Globus pallidus (tissue), 1 donor: ENCODE measurements at regions not wholly inside any gene's neighbourhood (a gene's known extent, or its start where the extent isn't known, plus 50 kb on each side); places are given as distances from the start of the nearest gene placed in this dataset.

Experiments
- DNase-seq: peaks from one replicate; pipeline ENCODE4 v3.0.0-alpha.2; 2015; ENCODE audit warnings: low spot score

DNA sequence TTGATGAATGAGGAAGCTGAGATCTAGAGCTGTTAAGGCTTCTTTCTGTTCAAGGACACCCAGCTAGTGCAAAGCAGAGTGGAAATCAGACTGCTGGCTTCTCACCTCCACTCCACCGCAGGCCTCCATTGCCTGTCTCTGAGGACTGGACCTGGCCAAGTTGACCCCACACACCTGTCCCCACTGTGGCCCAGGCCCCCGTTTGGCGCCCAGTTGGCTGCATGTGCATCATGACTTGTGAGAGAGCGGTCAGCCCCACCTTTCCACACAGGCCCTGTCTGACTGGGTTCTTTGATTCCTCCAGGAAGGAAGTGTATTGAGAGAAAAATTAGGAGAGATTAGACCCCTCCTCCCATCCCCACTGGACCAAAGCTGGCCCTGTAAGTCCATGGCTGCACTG is 206.3 kb upstream of the TLE3 start:
- DNase-seq: no peak

DNA sequence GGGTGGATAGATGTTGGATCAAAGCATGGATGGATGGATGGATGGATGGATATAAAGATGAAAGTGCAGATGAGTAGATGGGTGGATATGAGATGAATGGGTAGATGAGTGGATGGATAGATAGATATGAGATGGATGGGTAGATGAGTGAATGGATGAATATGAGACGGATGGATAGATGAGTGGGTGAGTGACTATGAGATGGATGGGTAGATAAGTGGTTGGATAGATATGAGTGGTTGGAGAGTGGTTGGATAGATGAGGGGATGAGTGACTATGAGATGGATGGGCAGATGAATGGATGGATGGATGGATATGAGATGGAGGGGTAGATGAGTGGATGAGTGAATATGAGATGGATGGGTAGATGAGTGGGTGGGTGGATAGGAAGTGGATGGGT is 204.6 kb upstream of the TLE3 start:
- no peak for DNase-seq

DNA sequence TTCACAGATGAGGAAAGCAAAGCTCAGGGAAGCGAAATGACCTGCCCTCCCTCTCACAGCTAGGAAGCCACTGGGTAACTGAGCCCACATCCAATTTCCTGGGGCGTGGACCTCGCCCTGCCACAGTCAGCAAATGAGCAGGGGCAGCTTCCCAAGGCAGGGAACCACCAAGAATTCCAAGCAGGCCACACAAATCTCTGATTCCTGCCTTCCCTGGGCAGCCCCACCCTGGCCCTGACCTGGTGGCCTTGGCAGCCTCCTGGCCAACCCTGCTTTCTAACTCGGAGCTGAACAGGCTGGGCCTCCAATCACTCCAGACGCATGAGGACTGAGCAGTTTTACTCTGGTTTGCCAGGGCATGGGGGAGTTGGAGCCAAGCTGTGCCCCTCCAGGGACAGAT is 203.7 kb upstream of the TLE3 start:
- no peak for DNase-seq

DNA sequence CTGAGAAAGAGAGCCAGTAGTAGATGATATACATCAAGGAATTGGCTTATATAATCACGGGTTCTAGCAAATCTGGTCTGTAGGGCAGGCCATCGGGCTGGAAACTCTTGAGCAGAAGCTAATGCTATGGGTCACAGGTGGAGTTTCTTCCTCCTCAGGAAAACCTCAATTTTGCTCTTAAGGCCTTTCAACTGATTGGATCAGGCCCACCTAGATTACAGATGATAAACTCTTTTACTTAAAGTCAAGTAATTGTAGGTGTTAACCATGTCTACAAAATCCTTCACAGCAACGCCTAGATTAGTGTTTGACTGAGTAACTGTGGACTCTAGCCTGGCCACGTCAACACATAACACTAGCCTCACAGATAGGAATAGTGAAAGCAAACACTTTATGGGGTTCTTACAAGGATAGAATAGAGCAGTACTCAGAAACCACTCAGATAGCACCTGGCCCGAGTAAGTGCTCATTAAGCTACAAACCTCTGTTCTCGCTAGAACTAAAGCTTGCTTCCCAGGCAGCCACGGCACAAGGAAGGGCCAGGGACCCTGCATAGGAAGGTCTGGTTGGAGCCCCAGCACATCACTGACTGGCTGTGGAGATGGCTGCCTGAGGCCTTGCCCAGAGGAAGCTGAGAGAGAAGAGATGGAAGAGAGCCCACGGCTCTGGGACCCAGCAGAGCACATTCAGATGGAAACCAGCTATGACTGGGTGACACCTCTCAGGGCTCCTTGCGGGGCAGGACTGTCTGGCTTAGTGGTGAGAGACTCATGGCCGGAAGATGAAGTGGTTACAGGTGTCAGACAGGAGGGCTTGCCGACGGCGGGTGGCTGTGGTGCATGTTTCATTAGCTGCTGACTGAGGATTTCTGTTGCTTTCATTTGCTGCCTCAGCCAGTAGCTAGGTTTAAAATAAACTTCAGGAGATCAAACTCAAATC is 202.5 kb upstream of the TLE3 start:
- no peak for DNase-seq

DNA sequence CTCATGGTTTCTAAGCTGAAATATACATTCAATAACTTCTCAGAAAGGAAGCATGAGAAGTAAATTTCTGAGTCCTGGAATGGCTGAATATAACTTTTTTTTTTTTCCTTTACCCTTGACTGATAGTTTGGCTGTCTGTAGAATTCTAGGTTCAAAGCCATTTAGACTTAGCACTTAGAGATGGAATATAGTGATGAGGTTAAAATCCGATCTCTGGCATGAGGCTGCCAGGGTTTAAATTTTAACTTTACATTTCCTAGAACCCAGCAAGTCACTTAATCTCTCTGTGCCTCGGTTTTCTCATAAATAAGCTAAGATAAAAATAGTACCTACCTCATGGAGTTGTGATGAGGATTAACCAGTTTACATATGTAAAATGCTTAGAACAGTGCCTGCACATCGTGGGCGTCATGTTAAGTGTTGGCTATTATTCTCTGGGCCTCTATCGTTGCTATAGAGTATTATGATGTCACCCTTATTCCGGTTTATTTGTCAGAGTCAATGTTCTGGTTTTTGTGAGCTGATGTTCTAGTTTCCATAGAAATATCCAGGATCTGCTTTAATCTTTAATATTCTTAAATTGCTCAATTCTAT is 199.8 kb upstream of the TLE3 start:
- no peak for DNase-seq

DNA sequence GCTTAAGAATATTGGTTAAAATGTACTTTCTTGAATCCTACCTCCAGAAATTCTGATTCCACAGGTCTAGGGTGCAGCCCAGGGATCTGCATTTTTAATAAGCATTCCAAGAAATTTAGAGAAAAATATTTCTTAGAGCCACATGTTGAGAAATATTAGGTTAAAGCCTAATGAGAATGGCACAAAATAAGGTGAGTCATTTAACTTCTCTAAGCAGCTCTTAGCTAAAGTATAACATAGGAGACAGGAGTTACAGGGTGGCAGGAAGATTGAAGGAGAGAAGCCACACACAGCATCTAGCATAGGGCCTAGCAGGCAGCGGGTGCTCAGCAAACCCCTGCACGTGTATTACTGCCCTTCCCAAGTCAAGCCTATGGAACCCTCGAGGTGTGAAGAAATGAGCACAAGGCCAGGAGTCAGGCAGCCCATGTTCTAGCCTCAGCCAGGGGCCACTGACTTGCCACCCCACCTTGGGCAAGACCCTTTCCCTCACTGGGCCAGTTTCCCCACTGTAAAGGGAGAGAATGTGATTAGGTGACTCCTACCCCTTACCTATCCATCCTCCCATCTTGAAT is 197.1 kb upstream of the TLE3 start:
- no peak for DNase-seq

DNA sequence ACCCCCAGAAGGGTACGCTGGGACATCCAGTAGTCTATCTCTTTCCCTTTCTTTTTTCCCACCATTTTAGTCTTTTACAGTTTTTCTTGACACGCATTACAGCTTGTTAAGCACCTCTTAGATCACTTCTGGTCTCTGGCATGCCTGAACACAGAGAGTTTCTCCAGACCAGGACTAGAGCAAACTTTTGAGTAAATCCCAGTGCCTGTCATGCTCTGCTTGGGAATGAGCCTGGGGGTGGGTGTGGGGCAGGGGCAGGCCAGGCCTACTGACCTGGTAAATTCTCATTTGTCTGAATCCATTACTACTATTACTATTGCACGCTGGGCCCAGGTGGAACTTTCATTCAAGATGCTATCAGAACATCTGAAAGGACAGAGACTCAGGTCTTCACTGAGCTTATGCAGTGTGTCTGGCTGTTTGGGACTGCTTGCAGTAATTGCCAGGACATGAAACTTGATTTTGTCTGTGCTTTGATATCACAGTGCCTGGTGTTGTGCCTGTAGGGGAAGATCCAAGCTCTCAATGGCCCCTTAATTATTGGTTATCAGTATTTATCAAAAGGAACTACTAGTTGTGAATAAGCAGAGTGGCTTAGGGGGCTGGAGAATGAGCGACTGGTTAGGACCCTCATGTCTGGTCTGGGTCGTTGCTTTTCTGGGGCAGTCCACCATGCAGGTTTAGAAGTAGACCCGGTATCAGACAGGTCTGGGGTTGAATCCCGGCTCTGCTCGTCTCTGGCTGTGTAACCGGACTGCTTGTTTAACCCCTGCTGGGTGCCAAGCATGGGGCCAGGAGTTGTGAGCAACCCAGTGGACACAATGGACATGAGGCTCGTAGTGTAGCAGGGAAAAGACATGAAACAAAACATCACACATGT is 196.1 kb upstream of the TLE3 start:
- no peak for DNase-seq

DNA sequence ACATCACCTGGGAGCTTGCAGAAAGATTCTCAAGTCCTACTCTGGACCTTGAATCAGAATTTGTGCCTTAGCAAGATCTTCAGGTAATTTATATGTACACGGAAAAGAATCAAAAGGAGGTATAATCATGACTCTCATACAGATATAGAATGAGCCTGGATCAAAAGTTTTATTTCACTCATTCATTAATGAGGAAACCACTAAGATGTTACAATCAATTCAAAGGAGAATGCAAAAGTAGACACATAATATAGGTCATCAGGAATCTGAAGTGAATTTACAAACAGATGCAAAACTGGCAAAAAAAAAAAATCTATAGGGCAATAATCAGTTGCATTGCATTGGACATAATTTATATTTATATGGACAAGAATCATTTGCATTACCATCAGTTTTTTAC is 195.4 kb upstream of the TLE3 start:
- no peak for DNase-seq

DNA sequence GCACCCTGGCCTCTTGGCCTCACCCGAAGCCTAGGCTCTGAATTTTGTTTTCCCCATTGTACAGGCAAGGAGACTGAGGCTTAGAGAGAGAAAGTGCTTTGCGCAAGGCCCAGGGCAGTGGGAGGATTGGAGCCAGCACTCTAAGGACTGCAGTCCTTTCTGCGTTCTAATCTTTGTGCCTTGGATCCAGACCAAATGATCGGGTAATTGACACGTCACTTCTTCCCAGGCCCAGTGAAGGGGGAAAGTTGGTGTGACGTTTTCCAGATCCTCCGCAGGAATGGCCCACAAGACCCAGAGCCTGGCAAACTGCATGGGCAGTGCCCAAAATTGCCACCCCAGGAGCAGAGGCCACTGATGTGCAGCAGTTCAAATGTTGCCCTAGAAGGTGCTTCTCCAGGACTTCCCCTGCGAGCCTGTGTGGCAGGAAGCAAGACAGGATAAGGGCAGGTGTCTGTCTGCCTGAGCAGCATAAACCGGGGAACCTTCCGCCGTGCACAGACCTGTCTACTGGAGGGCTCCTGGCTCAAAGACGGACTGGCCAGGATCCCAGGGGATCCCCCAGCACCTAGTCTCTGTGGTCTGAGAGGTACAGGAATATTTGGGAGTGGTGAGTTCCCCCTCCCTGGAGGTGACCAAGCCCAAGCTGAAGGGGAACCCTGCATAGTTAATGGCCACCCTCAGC is 194.5 kb upstream of the TLE3 start:
- no peak for DNase-seq

DNA sequence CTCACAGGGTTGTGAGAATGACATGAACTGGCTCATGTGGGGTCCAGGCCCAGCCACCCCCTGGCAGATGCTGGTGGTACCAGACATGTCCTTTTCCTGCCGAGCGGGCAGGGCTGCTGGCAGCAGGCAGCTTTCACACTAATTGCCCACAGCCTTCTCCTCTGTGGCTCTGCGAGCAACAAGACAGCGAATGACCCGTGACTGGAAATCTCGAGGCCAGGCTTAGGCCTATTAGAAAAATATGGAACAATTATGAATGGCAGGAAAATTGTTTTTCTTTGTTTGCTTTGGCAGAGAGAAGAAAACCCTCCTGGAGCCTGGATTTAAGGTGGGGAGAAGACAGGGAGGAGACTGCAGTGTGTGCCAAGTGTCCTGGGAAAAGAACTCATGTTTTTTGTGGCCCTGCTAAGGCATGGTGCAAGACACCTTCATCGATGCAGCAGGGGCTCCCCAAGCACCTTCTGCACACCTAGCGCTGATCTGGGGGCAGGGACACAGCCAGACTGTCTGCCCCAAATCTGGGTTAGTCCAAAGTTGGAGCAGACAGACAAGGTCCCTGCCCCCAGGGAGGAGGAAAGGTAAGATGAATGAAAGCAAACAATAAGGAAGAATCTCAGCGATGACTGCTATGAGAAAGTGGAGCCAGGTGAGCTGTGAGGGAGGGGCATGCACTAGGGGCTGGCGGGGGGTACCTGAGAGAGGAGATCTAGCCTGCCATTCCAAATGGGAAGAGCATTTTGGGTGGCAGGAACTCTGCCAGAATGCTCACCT is 193.8 kb upstream of the TLE3 start:
- DNase-seq: no peak

DNA sequence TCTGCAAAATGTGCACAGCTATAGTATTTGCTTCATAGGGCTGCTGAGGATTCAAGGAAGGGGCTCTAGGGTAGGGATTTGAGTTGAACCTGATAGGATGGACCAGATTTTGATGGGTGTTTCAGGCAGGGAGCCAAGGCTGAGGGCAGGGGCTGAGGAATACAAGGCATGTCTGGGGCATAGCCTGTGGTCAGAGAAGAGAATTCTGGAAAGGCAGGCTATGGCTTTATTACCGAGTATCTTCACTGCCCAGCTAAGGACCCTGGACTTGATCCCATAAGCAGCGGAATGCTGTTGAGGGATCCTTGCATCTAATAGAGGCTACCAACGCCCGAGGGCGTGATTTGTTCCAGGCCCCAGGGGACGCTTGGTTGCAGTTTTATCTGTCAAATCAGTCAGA is 193.0 kb upstream of the TLE3 start:
- DNase-seq: no peak

DNA sequence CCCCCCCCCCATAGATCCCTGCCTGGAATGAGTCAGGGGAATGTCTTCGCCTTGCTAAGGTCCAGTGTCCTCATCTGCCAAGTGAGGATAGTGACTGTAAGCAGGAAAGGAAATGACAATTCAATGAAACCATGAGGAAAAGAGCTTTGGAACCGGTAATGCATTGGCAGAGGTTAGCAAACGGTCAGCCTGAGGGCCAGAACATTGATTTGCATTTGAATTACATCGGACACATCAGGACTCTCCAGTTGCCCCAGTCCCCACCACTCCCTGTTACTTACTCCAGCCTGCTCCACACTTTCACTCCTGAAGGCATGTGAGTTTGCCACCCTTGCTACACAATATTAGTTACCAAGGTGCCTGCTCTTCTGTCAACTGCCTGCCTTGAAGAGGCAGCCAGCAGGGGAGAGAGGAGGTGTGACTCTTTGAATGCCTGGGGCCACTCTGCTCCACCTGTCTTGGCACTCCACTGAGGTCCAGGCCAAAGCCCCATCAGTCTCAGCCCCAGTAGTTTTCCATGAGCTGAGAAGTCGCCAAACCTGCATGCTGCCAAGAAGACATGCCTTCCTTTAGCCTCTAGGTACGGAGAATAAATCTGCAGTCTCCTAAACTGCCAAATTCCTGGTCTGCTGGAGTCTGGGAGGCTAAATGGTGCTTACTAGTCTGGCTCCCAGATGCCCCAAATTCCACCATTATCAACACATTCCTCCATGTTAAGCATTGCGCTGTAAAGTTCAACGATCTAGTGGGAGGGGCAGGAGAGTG is 191.7 kb upstream of the TLE3 start:
- DNase-seq: no peak

DNA sequence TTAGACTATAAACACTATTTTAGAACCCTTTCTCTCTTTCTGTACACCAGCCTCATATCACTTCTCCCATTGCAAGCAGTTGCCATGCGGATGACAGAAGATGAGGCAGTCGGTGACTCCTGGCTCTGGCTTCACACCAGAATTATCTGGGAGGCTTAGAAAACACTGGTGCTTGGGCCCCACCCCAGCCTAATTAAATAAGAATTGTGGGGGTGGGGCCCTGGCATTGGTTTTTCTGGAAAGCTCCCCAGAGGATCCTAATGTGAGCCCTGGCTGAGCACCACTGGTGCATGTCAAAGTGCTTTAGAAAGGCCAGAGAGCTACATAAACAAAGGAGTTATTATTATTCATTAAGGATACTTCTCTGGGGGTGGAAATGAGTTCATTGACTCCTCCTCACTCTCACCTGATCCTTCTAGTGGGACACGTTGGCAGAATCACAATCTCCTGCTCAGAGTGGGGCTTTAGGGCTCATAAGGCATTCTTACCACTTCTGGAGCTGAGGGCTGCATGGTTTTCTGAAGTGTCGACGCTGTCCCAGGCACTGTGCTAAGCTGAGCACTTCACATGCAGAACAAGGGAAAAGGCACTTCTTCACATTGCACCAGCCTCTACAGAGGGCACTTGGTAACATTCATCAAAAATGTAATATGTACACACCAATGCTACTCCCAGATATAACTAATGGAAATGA is 188.5 kb upstream of the TLE3 start:
- DNase-seq: no peak

DNA sequence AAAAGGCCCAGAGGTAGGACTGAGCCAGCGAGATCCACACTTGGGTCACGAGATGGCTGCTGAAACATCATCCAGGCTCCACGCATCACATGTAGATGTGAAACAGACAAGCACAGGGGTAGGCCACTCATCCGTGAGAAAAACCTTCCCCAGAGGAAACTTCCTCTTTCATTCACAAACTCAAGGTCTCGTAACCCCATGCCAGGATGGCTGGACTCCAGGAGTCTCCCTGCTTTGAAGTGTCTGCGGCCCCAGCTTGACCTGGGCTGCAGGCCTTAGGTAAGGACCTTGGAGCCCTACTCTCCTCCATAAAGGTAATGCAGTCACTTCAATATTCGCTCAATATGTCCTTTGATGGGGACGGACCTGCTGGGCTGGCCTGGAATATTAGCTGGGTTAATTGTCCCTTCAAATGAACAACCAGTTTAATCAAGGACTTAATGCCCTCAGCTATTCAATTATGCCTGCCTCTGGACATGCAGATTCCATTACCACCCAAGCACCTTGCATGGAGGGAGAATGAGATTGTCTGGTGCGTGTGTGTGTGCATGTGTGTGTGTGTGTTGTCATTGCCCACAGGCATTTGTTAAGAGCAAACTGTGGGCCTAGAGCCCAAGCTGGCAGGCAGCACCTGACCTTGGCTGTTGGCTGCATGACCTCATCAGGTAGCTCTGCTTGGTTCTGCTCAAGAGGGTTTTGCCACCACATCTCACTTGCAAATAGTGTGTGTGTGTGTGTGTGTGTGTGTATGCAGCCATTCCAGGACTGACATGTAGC is 186.9 kb upstream of the TLE3 start:
- DNase-seq: peak; percentile 50

DNA sequence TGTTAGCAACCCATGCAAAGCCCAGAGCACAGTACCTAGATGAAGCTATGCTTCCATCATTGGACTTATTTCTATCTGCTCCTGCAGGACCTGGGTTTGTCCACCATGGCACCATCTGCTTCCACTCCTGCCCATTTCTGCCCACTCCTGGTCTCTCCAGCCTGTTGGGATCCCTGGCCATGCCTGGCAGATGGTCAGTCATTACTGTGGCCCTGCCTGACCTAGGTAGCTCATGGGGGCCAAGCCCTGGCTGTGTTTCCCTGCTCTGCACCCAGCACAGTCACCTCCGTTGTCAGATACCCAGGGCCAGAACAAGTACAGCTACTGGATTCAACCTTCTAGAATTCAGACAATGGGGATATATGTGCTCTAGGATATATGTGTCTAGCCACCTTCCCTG is 185.8 kb upstream of the TLE3 start:
- DNase-seq: no peak

DNA sequence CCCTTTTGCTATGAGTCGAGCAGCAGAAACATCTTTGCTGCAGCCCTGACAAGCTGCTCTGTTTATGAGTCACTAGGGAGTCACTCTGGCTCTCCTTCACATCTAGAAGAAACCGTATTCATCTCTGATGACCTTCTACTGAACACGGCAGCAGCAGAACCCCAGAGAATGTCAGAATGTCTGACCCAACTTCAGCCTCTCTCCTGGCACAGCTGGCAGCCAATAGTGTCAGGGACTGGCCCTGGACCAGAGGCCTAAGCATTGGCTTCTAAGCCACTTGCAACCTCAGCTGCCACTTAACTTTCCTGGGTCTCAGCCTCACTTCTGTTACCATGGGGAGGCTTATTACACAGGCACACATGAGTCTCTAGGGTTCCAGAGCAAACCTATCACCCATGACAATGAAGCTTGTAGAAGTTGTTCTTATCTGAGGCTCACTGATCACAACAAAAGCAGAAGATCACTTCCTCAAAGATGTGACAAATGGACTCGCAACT is 184.1 kb upstream of the TLE3 start:
- no peak for DNase-seq

DNA sequence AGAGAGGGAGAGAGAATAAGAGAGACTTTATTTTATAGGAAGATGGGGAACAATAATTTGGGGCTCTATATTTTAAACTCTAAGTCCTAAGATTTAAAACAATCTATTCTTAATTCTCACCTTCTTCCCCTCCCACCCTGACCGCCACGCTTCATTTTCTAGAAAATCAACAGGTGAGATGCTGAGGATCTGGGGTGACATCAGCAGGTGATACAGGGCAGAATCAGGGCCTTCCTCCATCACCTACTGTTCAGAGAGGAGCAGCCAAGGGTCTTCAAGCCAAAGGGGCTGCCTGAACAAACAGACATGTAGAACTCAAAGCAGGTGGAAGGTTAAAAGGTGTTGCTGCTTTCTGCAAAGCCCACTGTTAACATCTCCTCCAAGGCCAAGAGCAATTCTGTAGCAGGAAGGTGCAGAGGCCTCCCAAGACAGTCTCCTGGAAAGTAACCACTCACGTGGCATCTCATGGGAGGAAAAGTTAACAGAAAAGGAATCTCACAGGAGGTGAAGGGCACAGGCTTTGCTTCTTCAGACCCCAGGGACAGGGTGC is 183.6 kb upstream of the TLE3 start:
- DNase-seq: no peak

DNA sequence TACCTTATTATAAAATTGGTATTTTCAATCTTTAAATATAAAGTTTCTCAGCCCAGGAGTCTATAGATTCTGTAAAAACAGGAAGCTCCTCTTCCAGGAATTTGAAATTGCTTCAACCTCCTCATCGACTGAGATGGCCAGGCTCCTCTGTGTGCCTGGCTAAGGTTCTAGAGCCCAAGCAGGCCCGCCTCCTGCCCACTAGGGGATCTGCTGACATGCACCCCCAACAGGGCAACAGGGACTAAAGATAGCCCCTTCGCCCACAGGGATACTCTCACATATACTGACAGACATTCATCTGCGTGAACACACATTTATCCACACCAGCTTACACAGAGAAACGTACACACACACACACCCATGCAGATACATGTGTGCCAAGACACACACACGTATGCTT is 183.1 kb upstream of the TLE3 start:
- DNase-seq: no peak
